Nephron (organoid): ENCODE measurements at regions not wholly inside any gene's neighbourhood (a gene's known extent, or its start where the extent isn't known, plus 50 kb on each side); places are given as distances from the start of the nearest gene placed in this dataset.

Experiments
- H3K27ac Mint-ChIP-seq, 3 experiments: 2 replicates each; pipeline ENCODE4 v1.8.0; 2020; ENCODE audit warnings: mixed read lengths in 3 of 3, mild to moderate bottlenecking in 2 of 3, moderate library complexity in 1 of 3
- H3K27me3 Mint-ChIP-seq: 2 replicates; pipeline ENCODE4 v1.8.0; 2021; ENCODE audit warnings: low read depth, mild to moderate bottlenecking, moderate library complexity, mixed read lengths
- H3K36me3 Mint-ChIP-seq: 2 replicates; pipeline ENCODE4 v1.8.0; 2020; ENCODE audit warnings: low read depth, mixed read lengths
- H3K4me1 Mint-ChIP-seq: 2 replicates; pipeline ENCODE4 v1.8.0; 2020; ENCODE audit warnings: mixed read lengths
- H3K4me3 Mint-ChIP-seq, 3 experiments: 2 replicates each; pipeline ENCODE4 v1.8.0; 2020; ENCODE audit warnings: mild to moderate bottlenecking in 3 of 3, mixed read lengths in 3 of 3, moderate library complexity in 2 of 3
- H3K9me3 Mint-ChIP-seq: 2 replicates; pipeline ENCODE4 v1.8.0; 2020; ENCODE audit warnings: mixed read lengths
- TF ChIP-seq, protein P1 (sequence below), 3 experiments: fragments of 200-600 bp; sonication (generic); IDR thresholded peaks; one replicate each; pipeline ENCODE4 v1.5.0; 2021; ENCODE audit warnings: antibody characterized with exemption in 3 of 3; ENCODE audit not compliant: unreplicated experiment in 3 of 3

DNA sequence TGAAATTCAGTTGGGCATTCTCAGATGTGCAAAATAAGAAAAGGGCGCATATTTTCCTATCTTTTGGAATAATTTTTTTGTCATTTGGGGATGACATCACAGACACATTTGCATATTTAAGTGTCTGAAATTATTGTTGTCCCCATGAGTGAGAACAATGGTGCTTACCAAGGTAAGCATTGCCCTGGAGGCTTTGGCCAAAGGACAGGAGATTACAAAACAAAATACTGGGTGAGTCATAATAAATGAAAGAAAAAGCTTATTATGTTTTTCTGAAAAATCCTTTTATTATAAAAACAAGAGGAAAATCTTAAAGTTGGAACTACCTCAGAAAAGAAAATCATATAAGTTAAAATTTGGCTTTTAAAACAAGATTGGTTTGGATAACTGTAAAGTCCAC is 254.9 kb downstream of the BTG1 start:
- Mint-ChIP-seq H3K4me1 (peaks cover 5% of the 10 kb centered on the region), H3K36me3 (no peaks in the 10 kb centered on the region), H3K9me3 (no peaks in the 10 kb centered on the region), H3K27ac (no peak overlapping the region), H3K4me3 (no peak overlapping the region), H3K27me3 (no peaks in the 10 kb centered on the region)
- TF ChIP-seq, protein P1, sequence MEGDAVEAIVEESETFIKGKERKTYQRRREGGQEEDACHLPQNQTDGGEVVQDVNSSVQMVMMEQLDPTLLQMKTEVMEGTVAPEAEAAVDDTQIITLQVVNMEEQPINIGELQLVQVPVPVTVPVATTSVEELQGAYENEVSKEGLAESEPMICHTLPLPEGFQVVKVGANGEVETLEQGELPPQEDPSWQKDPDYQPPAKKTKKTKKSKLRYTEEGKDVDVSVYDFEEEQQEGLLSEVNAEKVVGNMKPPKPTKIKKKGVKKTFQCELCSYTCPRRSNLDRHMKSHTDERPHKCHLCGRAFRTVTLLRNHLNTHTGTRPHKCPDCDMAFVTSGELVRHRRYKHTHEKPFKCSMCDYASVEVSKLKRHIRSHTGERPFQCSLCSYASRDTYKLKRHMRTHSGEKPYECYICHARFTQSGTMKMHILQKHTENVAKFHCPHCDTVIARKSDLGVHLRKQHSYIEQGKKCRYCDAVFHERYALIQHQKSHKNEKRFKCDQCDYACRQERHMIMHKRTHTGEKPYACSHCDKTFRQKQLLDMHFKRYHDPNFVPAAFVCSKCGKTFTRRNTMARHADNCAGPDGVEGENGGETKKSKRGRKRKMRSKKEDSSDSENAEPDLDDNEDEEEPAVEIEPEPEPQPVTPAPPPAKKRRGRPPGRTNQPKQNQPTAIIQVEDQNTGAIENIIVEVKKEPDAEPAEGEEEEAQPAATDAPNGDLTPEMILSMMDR (IDR thresholded peaks at IDR 0.05; ENCODE audit: unreplicated experiment in 3 of 3): no peak

DNA sequence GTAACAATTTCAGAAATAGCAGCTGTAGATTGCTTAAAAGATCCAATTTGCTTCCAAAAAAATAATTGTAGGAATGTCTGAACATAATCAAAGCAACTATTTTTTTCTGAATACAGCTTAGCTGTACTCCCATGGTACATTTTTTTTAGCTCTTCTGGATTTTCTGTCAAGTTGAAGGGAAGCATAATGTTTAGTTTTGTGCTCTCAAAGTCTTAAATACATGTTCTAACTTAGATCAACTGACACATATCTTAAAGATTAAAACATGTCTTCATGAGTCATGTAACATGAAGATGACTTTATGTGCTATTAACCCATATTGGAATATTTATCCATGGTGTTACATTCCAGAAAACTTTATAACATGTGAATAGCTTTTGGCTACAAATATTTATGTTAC is 255.7 kb downstream of the BTG1 start:
- Mint-ChIP-seq H3K4me3 (no peak overlapping the region), H3K36me3 (no peaks in the 10 kb centered on the region), H3K4me1 (peaks cover 5% of the 10 kb centered on the region), H3K27me3 (no peaks in the 10 kb centered on the region), H3K27ac (no peak overlapping the region), H3K9me3 (no peaks in the 10 kb centered on the region)
- TF ChIP-seq, protein P1 (IDR thresholded peaks at IDR 0.05; ENCODE audit: unreplicated experiment in 3 of 3): no peak

DNA sequence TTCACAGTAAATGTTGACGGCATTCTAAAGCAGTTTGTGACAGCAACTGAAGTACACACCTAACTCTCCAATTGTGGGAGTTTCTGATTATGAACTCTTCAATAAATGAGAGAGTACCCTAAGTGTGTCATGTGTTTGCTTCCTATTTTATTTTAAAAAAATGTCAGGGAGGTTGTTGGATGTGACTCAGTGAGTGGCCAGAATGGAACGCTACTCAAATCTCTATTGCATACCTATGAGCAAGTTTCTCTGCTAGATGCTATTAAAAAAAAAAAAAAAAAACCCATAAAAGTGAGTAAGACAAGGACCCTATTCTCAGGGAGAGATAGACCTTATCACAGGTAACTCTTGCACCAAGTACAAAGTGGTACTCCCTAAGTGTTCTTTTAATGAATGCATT is 256.6 kb downstream of the BTG1 start:
- Mint-ChIP-seq H3K9me3 (no peaks in the 10 kb centered on the region), H3K27ac (no peak overlapping the region), H3K36me3 (no peaks in the 10 kb centered on the region), H3K27me3 (no peaks in the 10 kb centered on the region), H3K4me3 (no peak overlapping the region), H3K4me1 (peaks cover 5% of the 10 kb centered on the region)
- TF ChIP-seq, protein P1 (IDR thresholded peaks at IDR 0.05; ENCODE audit: unreplicated experiment in 3 of 3): no peak

DNA sequence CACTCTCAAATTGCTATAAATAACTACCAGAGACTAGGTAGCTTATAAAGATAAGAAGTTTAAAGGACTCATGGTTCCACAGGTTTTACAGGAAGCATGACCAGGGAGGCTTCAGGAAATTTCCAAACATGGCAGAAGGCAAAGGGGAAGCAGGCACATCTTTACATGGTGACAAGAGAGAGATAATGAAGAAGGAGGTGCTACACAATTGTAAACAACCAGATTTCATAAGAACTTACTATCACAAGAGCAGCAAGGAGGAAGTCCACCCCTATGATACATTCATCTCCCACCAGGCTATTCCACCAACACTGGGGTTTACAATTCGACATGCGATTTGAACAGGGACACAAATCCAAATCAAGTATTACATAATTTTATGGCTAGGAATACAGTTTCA is 257.7 kb downstream of the BTG1 start:
- H3K9me3 Mint-ChIP-seq: no peaks in the 10 kb centered on the region
- peaks cover 5% of the 10 kb centered on the region for H3K4me1 Mint-ChIP-seq
- no peak overlapping the region for H3K27ac Mint-ChIP-seq
- H3K27me3 Mint-ChIP-seq: no peaks in the 10 kb centered on the region
- H3K4me3 Mint-ChIP-seq: no peak overlapping the region
- no peaks in the 10 kb centered on the region for H3K36me3 Mint-ChIP-seq
- TF ChIP-seq, protein P1 (IDR thresholded peaks at IDR 0.05; ENCODE audit: unreplicated experiment in 3 of 3): no peak

DNA sequence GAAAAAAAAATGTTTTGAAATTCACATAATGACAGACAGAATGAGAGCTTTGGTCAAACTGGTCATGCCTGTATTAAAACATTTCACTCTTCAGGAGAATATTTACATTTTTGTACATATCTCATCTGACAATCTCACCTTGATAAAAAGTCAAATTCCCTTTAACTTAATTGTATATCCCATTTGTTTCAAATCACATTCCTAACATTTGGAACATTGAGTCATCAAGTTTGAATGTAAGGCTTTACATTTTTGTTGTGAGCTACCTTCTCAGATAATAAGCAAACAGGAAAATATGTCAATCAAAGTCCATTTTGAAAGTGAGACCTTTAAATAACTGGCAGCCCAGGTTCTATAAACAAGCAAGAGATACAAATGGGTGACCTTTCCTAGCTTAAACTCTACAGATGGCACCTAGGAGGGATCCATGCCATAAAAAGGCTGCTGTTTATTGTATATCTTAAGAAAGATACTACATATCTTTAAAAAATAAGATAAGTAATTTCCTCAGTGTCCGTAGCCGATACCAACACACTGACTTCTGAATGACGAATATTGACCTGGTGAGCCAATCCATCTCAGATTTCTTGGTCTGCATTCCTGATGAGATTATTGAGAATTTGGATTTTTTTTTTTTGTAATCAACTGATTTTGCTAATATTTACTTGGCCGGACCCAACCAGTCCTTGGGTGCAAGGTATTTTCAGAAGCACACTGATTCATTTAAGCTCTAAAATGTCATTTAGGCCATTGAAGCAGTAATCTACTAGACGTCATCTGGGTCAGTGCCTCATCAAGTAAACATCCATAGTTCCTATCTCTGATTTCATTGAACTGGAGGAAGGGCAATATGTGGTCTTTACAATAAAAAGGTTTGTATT is 259.6 kb downstream of the BTG1 start:
- TF ChIP-seq, protein P1 (IDR thresholded peaks at IDR 0.05; ENCODE audit: unreplicated experiment in 3 of 3): no peak
- H3K27me3 Mint-ChIP-seq: no peaks in the 10 kb centered on the region
- no peak overlapping the region for H3K27ac Mint-ChIP-seq
- no peak overlapping the region for H3K4me3 Mint-ChIP-seq
- no peaks in the 10 kb centered on the region for H3K9me3 Mint-ChIP-seq
- H3K4me1 Mint-ChIP-seq: peaks cover 5% of the 10 kb centered on the region
- no peaks in the 10 kb centered on the region for H3K36me3 Mint-ChIP-seq

DNA sequence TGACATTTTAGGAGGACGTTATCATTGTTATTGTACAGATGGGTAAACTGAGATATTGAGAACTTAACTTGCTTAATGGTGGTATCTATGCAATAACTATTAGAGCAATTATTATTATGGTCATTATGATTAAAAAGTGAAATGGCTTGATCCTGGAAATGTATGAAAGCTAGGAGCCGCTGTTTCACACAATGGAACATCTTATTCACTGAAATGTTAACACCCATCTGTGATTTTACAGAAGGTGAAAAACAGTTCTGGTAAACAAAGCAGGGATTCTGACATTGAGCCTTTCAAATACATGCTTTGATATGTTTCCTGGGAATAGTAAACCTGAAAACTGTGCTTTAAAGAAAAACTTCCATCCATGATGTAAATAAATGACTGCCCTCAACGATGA is 261.4 kb downstream of the BTG1 start:
- TF ChIP-seq, protein P1 (IDR thresholded peaks at IDR 0.05; ENCODE audit: unreplicated experiment in 3 of 3): no peak
- H3K4me1 Mint-ChIP-seq: no peaks in the 10 kb centered on the region
- no peak overlapping the region for H3K4me3 Mint-ChIP-seq
- no peaks in the 10 kb centered on the region for H3K27me3 Mint-ChIP-seq
- no peak overlapping the region for H3K27ac Mint-ChIP-seq
- H3K9me3 Mint-ChIP-seq: no peaks in the 10 kb centered on the region
- no peaks in the 10 kb centered on the region for H3K36me3 Mint-ChIP-seq
